Panc1 (cell line): ENCODE measurements at regions not wholly inside any gene's neighbourhood (a gene's known extent, or its start where the extent isn't known, plus 50 kb on each side); places are given as distances from the start of the nearest gene placed in this dataset.

Source experiments
- ATAC-seq: fragments of 200-7000 bp; cut with Tn5 transposase; 2 replicates; pipeline ENCODE4 v1.9.1; 2020; ENCODE audit warnings: mild to moderate bottlenecking, moderate library complexity
- BruUV-seq: library from RNA; stranded (reverse); fragments of 400-500 nt; replicated peaks from 2 replicates; lab custom pipeline; 2021; lab: Mats Ljungman, UMichigan
- CTCF ChIA-PET: fragments of 300-600 bp; sonication (Branson Sonifier 250); formaldehyde crosslinking; loops from one replicate; lab custom pipeline; 2022; ENCODE audit warnings: antibody characterized with exemption; lab: Charles Lee
- POLR2A ChIA-PET: fragments of 300-600 bp; sonication (Branson Sonifier 250); formaldehyde crosslinking; loops from one replicate; lab custom pipeline; 2022; ENCODE audit warnings: antibody characterized with exemption; lab: Charles Lee
- DNase-seq: peaks from one replicate; pipeline ENCODE4 v3.0.0-alpha.2; 2010; ENCODE audit warnings: low read depth, low spot score
- H3K27ac ChIP-seq: 2 replicates; pipeline ENCODE4 v1.5.1; 2011; ENCODE audit warnings: mild to moderate bottlenecking, low read length, inconsistent platforms
- H3K27me3 ChIP-seq: fragments of 200-500 bp; sonication (Bioruptor generic); 2 replicates; pipeline ENCODE4 v1.6.0; 2014; ENCODE audit warnings: low read length, inconsistent platforms; ENCODE audit not compliant: control insufficient read depth, insufficient read depth
- H3K36me3 ChIP-seq: fragments of 200-500 bp; sonication (Bioruptor generic); 2 replicates; pipeline ENCODE4 v1.5.1; 2014; ENCODE audit warnings: inconsistent platforms, mild to moderate bottlenecking, low read length, moderate library complexity; ENCODE audit not compliant: control insufficient read depth, insufficient read depth
- H3K4me1 ChIP-seq: 2 replicates; pipeline ENCODE4 v1.5.1; 2011; ENCODE audit warnings: inconsistent platforms, mild to moderate bottlenecking, low read length, moderate library complexity; ENCODE audit not compliant: control insufficient read depth, insufficient read depth
- H3K4me3 ChIP-seq, 2 experiments: 2 replicates each; pipeline ENCODE4 v1.5.1; 2011 to 2012; ENCODE audit warnings: low read depth in 2 of 2, low read length in 2 of 2, mild to moderate bottlenecking in 2 of 2, inconsistent platforms in 1 of 2, moderate library complexity in 1 of 2
- H3K9me3 ChIP-seq: fragments of 200-500 bp; sonication (Bioruptor generic); 2 replicates; pipeline ENCODE4 v1.5.1; 2014; ENCODE audit warnings: low read depth, mild to moderate bottlenecking, inconsistent platforms, low read length, moderate library complexity; ENCODE audit not compliant: control insufficient read depth, insufficient read depth
- CTCF ChIP-seq: fragments of 450-650 bp; IDR thresholded peaks from 2 replicates; pipeline ENCODE4 v1.5.1; 2017; ENCODE audit warnings: mild to moderate bottlenecking
- POLR2AphosphoS5 ChIP-seq: IDR thresholded peaks from 2 replicates; pipeline ENCODE4 v1.6.1; 2012; ENCODE audit warnings: mild to moderate bottlenecking, low read depth, low read length, moderate library complexity
- REST ChIP-seq, 2 experiments: IDR thresholded peaks; 2 replicates each; pipeline ENCODE4 v1.6.1; 2011 to 2012; ENCODE audit warnings: low read depth in 2 of 2, control low read depth in 1 of 2, low read length in 1 of 2, mild to moderate bottlenecking in 1 of 2, moderate library complexity in 1 of 2; ENCODE audit not compliant: insufficient read depth in 1 of 2
- SIN3A ChIP-seq: IDR thresholded peaks from 2 replicates; pipeline ENCODE4 v1.6.1; 2012; ENCODE audit warnings: low read depth, mild to moderate bottlenecking, low read length, moderate library complexity, borderline replicate concordance; ENCODE audit not compliant: insufficient read depth
- TCF7L2 ChIP-seq: IDR thresholded peaks from 2 replicates; pipeline ENCODE4 v1.6.1; 2011; ENCODE audit warnings: mild to moderate bottlenecking, low read depth, low read length, inconsistent platforms
- in situ Hi-C: cut with HindIII; loops from 2 replicates; pipeline ENCODE4 v1.10.0; 2016; ENCODE audit warnings: low sequenced_read_pairs, low pct_unique_long_range_greater_than_20kb
- intact Hi-C: fragments of 100-400 bp; cut with micrococcal nuclease; formaldehyde crosslinking; loops from one replicate; pipeline ENCODE4 v1.10.0; 2022; ENCODE audit not compliant: unreplicated experiment

- no peaks in the 10 kb centered on the region for H3K36me3 ChIP-seq
- in situ Hi-C loops (no loop called here), intact Hi-C loops (no loop called here)
- no peak for TF ChIP-seq REST (IDR thresholded peaks at IDR 0.05; ENCODE audit: insufficient read depth in 1 of 2, low read depth in 2 of 2, low read length in 1 of 2)
- TF ChIP-seq POLR2AphosphoS5 = no peak
- TF ChIP-seq SIN3A = no peak
- TF ChIP-seq TCF7L2 = no peak
- TF ChIP-seq CTCF = no peak
- DNase-seq = no peak
- no peaks in the 10 kb centered on the region for H3K9me3 ChIP-seq
- BruUV-seq = no TSS peak
- ChIA-PET POLR2A (no interaction called here), CTCF (no interaction called here)
- ATAC-seq = no peak
- no peaks in the 10 kb centered on the region for H3K27me3 ChIP-seq
- H3K4me1 ChIP-seq = no peaks in the 10 kb centered on the region
- H3K4me3 ChIP-seq = no peak overlapping the region
- no peak overlapping the region for H3K27ac ChIP-seq
Measured at GRCh38 chr6:106894978-106895702, 79.4 kb downstream of the CD24 start.

GRCh38 chr6:106892186-106892585, 82.3 kb downstream of the CD24 start:
- H3K4me1 ChIP-seq = no peaks in the 10 kb centered on the region
- no peaks in the 10 kb centered on the region for H3K27me3 ChIP-seq
- CTCF ChIA-PET = no interaction called here
- no peak overlapping the region for H3K27ac ChIP-seq
- TF ChIP-seq POLR2AphosphoS5 (no peak), CTCF (no peak), REST (IDR thresholded peaks at IDR 0.05; ENCODE audit: insufficient read depth in 1 of 2, low read depth in 2 of 2, low read length in 1 of 2) (no peak), TCF7L2 (no peak), SIN3A (no peak)
- BruUV-seq = no TSS peak
- ATAC-seq = no peak
- in situ Hi-C loops (no loop called here), intact Hi-C loops (no loop called here)
- DNase-seq = no peak
- no peaks in the 10 kb centered on the region for H3K36me3 ChIP-seq
- H3K9me3 ChIP-seq = no peaks in the 10 kb centered on the region
- POLR2A ChIA-PET = no interaction called here
- H3K4me3 ChIP-seq = no peak overlapping the region
